HEK293 (cell line): ENCODE measurements at regions not wholly inside any gene's neighbourhood (a gene's known extent, or its start where the extent isn't known, plus 50 kb on each side); places are given as distances from the start of the nearest gene placed in this dataset.
"Not testable (repeated sequence)": the region's sequence is repeated elsewhere in the genome, so short reads cannot be mapped to it uniquely, and the experiment has no call there.

ENCODE experiments used
- CTCF ChIA-PET: fragments of 350-600 bp; formaldehyde crosslinking; extraction: SDS; loops from one replicate; lab custom pipeline; 2021; ENCODE audit warnings: antibody characterized with exemption; lab: Yijun Ruan, JAX
- POLR2A ChIA-PET: fragments of 300-600 bp; formaldehyde crosslinking; extraction: SDS; loops from one replicate; lab custom pipeline; 2020; ENCODE audit warnings: antibody characterized with exemption, inconsistent platforms; lab: Yijun Ruan, JAX
- H3K27ac ChIP-seq: fragments of 200-500 bp; sonication (Bioruptor generic); 2 replicates; pipeline ENCODE4 v1.5.1; 2014; ENCODE audit warnings: low read depth, low read length, control low read depth, inconsistent platforms; ENCODE audit errors: extremely low read depth
- H3K36me3 ChIP-seq, 2 experiments: fragments of 200-500 bp in 1 of 2; sonication (Bioruptor generic) in 1 of 2; 1 replicate in 1 of 2; 2 replicates in 1 of 2; pipeline ENCODE4 v1.5.1; 2014 to 2017; ENCODE audit warnings: inconsistent platforms in 2 of 2, low read length in 2 of 2; ENCODE audit not compliant: control insufficient read depth in 2 of 2, insufficient read depth in 1 of 2
- H3K4me1 ChIP-seq: fragments of 200-500 bp; sonication (Bioruptor generic); 2 replicates; pipeline ENCODE4 v1.5.1; 2014; ENCODE audit warnings: mild to moderate bottlenecking, low read length, inconsistent platforms; ENCODE audit not compliant: control insufficient read depth, insufficient read depth
- H3K4me3 ChIP-seq: 2 replicates; pipeline ENCODE4 v1.5.1; 2011; ENCODE audit warnings: low read depth, mild to moderate bottlenecking, control low read depth, low read length, moderate library complexity
- H3K9me3 ChIP-seq: fragments of 200-500 bp; sonication (Bioruptor generic); 2 replicates; pipeline ENCODE4 v1.5.1; 2014; ENCODE audit warnings: low read depth, low read length, inconsistent platforms; ENCODE audit not compliant: control insufficient read depth, insufficient read depth
- KLF9 ChIP-seq: fragments of 450-650 bp; formaldehyde crosslinking; IDR thresholded peaks from 2 replicates; pipeline ENCODE4 v1.5.1; 2016; ENCODE audit warnings: missing biosample characterization, missing genetic modification characterization, low read depth
- RBAK ChIP-seq: fragments of 450-650 bp; formaldehyde crosslinking; IDR thresholded peaks from 2 replicates; pipeline ENCODE4 v1.5.1; 2016; ENCODE audit warnings: missing biosample characterization, missing genetic modification characterization
- SP7 ChIP-seq: fragments of 450-650 bp; formaldehyde crosslinking; IDR thresholded peaks from 2 replicates; pipeline ENCODE4 v1.5.1; 2016; ENCODE audit warnings: missing biosample characterization, missing genetic modification characterization
- ZNF138 ChIP-seq: fragments of 450-650 bp; formaldehyde crosslinking; IDR thresholded peaks from 2 replicates; pipeline ENCODE4 v1.5.1; 2016; ENCODE audit warnings: missing biosample characterization, missing genetic modification characterization, borderline replicate concordance
- ZNF23 ChIP-seq: fragments of 450-650 bp; formaldehyde crosslinking; IDR thresholded peaks from 2 replicates; pipeline ENCODE4 v1.5.1; 2016; ENCODE audit warnings: missing biosample characterization, missing genetic modification characterization, borderline replicate concordance
- ZNF366 ChIP-seq: fragments of 450-650 bp; formaldehyde crosslinking; conservative IDR thresholded peaks from 2 replicates; pipeline ENCODE4 v1.5.1; 2016; ENCODE audit warnings: missing biosample characterization, missing genetic modification characterization
- ZNF626 ChIP-seq: fragments of 450-650 bp; sonication (Bioruptor Pico); formaldehyde crosslinking; IDR thresholded peaks from 2 replicates; pipeline ENCODE4 v1.5.1; 2018; ENCODE audit warnings: missing biosample characterization, missing genetic modification characterization, inconsistent platforms
- ZNF664 ChIP-seq: fragments of 450-650 bp; formaldehyde crosslinking; IDR thresholded peaks from 2 replicates; pipeline ENCODE4 v1.5.1; 2016; ENCODE audit warnings: missing biosample characterization, missing genetic modification characterization
- ZNF777 ChIP-seq: fragments of 450-650 bp; formaldehyde crosslinking; IDR thresholded peaks from 2 replicates; pipeline ENCODE4 v1.5.1; 2017; ENCODE audit warnings: missing biosample characterization, missing genetic modification characterization, borderline replicate concordance
- ZNF785 ChIP-seq: fragments of 450-650 bp; formaldehyde crosslinking; IDR thresholded peaks from 2 replicates; pipeline ENCODE4 v1.5.1; 2016; ENCODE audit warnings: missing biosample characterization, missing genetic modification characterization
- ZNF830 ChIP-seq: fragments of 450-650 bp; IDR thresholded peaks from 2 replicates; pipeline ENCODE4 v1.5.0; 2018; ENCODE audit warnings: missing biosample characterization, missing genetic modification characterization, low read depth, mild to moderate bottlenecking, moderate library complexity
- TF ChIP-seq, protein P1 (sequence below): fragments of 450-650 bp; formaldehyde crosslinking; IDR thresholded peaks from 2 replicates; pipeline ENCODE4 v1.5.1; 2016; ENCODE audit warnings: missing biosample characterization, missing genetic modification characterization
- TF ChIP-seq, protein P2 (sequence below): fragments of 450-650 bp; formaldehyde crosslinking; IDR thresholded peaks from 2 replicates; pipeline ENCODE4 v1.5.1; 2016; ENCODE audit warnings: missing biosample characterization, missing genetic modification characterization
- TF ChIP-seq, protein P3 (sequence below): sonication (generic); formaldehyde crosslinking; IDR thresholded peaks from 2 replicates; pipeline ENCODE4 v1.8.1; 2022; ENCODE audit warnings: mild to moderate bottlenecking, moderate library complexity, missing genetic modification reagents

DNA sequence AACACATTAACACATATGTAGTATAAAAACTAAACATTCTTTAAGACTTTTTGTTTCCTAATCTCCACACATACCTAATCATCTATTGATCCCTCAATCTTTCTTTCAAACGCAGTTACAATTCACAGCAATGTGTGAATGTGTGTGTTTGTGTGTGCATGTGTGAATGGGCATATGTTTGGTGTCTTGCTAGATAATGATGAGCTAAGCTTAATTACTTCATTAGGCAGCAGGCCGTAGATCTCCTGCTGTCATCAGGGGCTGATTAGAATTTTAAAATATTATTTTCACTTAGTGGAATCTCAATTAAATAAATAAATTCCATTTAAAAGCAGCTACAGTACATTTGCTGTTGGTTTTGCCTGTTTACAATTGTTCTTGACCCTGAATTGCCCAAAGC is 187.8 kb upstream of the LHX8 start:
- H3K4me3 ChIP-seq, result no peak overlapping the region
- CTCF ChIA-PET, result no interaction called here
- no peaks in the 10 kb centered on the region for H3K9me3 ChIP-seq
- POLR2A ChIA-PET, result no interaction called here
- no peak overlapping the region for H3K27ac ChIP-seq
- H3K4me1 ChIP-seq, result no peaks in the 10 kb centered on the region
- TF ChIP-seq, protein P1, sequence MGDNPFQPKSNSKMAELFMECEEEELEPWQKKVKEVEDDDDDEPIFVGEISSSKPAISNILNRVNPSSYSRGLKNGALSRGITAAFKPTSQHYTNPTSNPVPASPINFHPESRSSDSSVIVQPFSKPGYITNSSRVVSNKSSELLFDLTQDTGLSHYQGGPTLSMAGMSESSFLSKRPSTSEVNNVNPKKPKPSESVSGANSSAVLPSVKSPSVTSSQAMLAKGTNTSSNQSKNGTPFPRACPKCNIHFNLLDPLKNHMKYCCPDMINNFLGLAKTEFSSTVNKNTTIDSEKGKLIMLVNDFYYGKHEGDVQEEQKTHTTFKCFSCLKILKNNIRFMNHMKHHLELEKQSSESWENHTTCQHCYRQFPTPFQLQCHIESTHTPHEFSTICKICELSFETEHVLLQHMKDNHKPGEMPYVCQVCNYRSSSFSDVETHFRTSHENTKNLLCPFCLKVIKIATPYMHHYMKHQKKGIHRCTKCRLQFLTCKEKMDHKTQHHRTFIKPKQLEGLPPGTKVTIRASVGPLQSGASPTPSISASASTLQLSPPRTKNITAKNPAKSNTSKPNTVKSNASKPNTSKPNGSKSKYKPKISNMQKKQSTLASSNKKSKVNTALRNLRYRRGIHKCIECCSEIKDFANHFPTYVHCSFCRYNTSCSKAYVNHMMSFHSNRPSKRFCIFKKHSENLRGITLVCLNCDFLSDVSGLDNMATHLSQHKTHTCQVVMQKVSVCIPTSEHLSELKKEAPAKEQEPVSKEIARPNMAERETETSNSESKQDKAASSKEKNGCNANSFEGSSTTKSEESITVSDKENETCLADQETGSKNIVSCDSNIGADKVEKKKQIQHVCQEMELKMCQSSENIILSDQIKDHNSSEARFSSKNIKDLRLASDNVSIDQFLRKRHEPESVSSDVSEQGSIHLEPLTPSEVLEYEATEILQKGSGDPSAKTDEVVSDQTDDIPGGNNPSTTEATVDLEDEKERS (tag by site-specific recombination), result no peak
- no peak for TF ChIP-seq SP7 (tag by site-specific recombination)
- TF ChIP-seq RBAK (tag by site-specific recombination), result no peak
- TF ChIP-seq KLF9 (tag by site-specific recombination), result no peak
- no peak for TF ChIP-seq ZNF138 (tag by site-specific recombination)
- no peak for TF ChIP-seq ZNF785 (tag by site-specific recombination)
- H3K36me3 ChIP-seq, result no peaks in the 10 kb centered on the region

DNA sequence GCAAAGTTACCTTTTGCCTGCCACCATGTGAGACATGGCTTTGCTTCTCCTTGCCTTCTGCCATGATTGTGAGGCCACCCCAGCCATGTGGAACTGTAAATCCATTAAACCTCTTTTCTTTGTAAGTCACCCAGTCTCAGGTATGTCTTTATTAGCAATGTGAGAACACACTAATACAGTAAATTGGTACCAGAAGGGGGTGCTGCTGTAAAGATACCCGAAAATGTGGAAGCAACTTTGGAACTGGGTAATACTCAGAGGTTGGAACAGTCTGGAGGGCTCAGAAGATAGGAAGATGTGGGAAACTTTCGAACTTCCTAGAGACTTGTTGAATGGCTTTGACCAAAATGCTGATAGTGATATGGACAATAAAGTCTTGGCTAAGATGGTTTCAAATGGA is 184.8 kb upstream of the LHX8 start:
- H3K36me3 ChIP-seq, POLR2A ChIA-PET, H3K4me1 ChIP-seq, H3K9me3 ChIP-seq, CTCF ChIA-PET, H3K4me3 ChIP-seq, H3K27ac ChIP-seq: not testable (repeated sequence)

DNA sequence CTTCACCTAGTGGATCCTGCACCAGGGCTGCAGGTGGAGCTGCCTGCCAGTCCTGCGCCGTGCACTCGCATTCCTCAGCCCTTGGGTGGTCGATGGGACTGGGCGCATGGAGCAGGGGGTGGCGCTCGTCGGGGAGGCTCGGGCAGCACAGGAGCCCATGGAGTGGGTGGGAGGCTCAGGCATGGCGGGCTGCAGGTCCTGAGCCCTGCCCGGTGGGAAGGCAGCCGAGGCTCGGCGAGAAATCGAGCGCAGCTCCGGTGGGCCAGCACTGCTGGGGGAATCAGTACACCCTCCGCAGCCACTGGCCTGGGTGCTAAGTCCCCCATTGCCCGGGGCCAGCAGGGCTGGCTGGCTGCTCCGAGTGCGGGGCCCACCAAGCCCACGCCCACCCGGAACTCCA is 182.2 kb upstream of the LHX8 start:
- POLR2A ChIA-PET, H3K4me3 ChIP-seq, H3K36me3 ChIP-seq, H3K9me3 ChIP-seq, H3K27ac ChIP-seq, H3K4me1 ChIP-seq: not testable (repeated sequence)
- CTCF ChIA-PET, result interaction anchor here (0.6 kb wide), 1 partner anchor 10 kb away, joined by 4 read pairs; no protein-coding TSS in a partner anchor

DNA sequence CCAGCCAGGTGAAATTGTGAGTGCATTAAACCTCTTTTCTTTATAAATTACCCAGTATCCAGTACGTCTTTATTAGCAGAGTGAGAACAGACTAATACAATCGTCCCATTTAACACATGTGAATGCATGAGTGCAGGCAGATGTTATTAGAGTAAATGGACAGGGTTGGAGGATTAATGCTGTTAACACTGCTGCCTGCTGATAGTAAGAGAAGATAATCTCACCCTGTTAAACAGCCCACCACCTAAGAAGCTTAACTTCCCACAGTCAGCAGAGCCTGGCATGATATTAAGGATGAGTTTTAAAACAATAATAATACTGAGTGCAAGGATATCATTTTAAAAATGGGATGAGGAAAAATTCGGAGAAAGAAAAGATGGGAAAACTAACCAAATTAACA is 181.4 kb upstream of the LHX8 start:
- POLR2A ChIA-PET, result no interaction called here
- Histone ChIP-seq H3K36me3 (no peaks in the 10 kb centered on the region), H3K27ac (no peak overlapping the region), H3K4me1 (no peaks in the 10 kb centered on the region), H3K4me3 (no peak overlapping the region), H3K9me3 (no peaks in the 10 kb centered on the region)
- CTCF ChIA-PET, result no interaction called here
- no peak for TF ChIP-seq ZNF777 (tag by site-specific recombination)
- no peak for TF ChIP-seq ZNF366 (tag by site-specific recombination)
- no peak for TF ChIP-seq ZNF664
- TF ChIP-seq, protein P2, sequence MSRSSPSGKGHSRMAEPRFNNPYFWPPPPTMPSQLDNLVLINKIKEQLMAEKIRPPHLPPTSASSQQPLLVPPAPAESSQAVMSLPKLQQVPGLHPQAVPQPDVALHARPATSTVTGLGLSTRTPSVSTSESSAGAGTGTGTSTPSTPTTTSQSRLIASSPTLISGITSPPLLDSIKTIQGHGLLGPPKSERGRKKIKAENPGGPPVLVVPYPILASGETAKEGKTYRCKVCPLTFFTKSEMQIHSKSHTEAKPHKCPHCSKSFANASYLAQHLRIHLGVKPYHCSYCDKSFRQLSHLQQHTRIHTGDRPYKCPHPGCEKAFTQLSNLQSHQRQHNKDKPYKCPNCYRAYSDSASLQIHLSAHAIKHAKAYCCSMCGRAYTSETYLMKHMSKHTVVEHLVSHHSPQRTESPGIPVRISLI (tag by site-specific recombination), result no peak
- no peak for TF ChIP-seq ZNF23
- no peak for TF ChIP-seq ZNF626 (tag by site-specific recombination)
- TF ChIP-seq, protein P3, sequence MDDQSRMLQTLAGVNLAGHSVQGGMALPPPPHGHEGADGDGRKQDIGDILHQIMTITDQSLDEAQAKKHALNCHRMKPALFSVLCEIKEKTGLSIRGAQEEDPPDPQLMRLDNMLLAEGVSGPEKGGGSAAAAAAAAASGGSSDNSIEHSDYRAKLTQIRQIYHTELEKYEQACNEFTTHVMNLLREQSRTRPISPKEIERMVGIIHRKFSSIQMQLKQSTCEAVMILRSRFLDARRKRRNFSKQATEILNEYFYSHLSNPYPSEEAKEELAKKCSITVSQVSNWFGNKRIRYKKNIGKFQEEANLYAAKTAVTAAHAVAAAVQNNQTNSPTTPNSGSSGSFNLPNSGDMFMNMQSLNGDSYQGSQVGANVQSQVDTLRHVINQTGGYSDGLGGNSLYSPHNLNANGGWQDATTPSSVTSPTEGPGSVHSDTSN (CRISPR knock-in tag), result no peak
- no peak for TF ChIP-seq ZNF785 (tag by site-specific recombination)
- TF ChIP-seq ZNF830, result no peak
